Duodenal mucosa (tissue), 2 donors: ENCODE measurements at regions not wholly inside any gene's neighbourhood (a gene's known extent, or its start where the extent isn't known, plus 50 kb on each side); places are given as distances from the start of the nearest gene placed in this dataset.
A peak's percentile ranks its signal among the peaks of the same experiment; 100 is the strongest.

Experiments used
- H3K27ac ChIP-seq: one replicate; pipeline ENCODE4 v1.7.0; 2013; ENCODE audit warnings: low read depth, low read length
- H3K27me3 ChIP-seq, 2 donors: one replicate each; pipeline ENCODE4 v1.7.0; 2013; ENCODE audit warnings: low read length in 2 of 2, control low read depth in 1 of 2; ENCODE audit not compliant: insufficient read depth in 2 of 2, control insufficient read depth in 1 of 2
- H3K36me3 ChIP-seq, 2 donors: one replicate each; pipeline ENCODE4 v1.7.0; 2013; ENCODE audit warnings: low read length in 2 of 2, control low read depth in 1 of 2; ENCODE audit not compliant: insufficient read depth in 2 of 2, control insufficient read depth in 1 of 2
- H3K4me1 ChIP-seq, 2 donors: one replicate each; pipeline ENCODE4 v1.7.0; 2013; ENCODE audit warnings: low read length in 2 of 2, control low read depth in 1 of 2; ENCODE audit not compliant: insufficient read depth in 2 of 2, control insufficient read depth in 1 of 2
- H3K4me3 ChIP-seq, 2 donors: one replicate each; pipeline ENCODE4 v1.7.0; 2013; ENCODE audit warnings: low read length in 2 of 2, low read depth in 1 of 2
- H3K9ac ChIP-seq, 2 donors: one replicate each; pipeline ENCODE4 v1.7.0; 2013; ENCODE audit warnings: low read length in 2 of 2, low read depth in 1 of 2
- H3K9me3 ChIP-seq, 2 donors: one replicate each; pipeline ENCODE4 v1.7.0; 2013; ENCODE audit warnings: low read length in 2 of 2, control low read depth in 1 of 2; ENCODE audit not compliant: control insufficient read depth in 1 of 2

- no peak overlapping the region for H3K27ac ChIP-seq
- no peak overlapping the region for H3K4me3 ChIP-seq
- no peak overlapping the region for H3K9ac ChIP-seq
- H3K36me3 ChIP-seq = no peaks in the 10 kb centered on the region
- no peaks in the 10 kb centered on the region for H3K27me3 ChIP-seq
- no peaks in the 10 kb centered on the region for H3K9me3 ChIP-seq
- peaks cover 14 to 25% of the 10 kb centered on the region in 2 donors for H3K4me1 ChIP-seq
These were observed 82.4 kb upstream of the FAM9C start for GRCh38 chrX:13126775-13127174.

GRCh38 chrX:13125188-13125587, 80.8 kb upstream of the FAM9C start:
- no peaks in the 10 kb centered on the region for H3K27me3 ChIP-seq
- no peaks in the 10 kb centered on the region for H3K9me3 ChIP-seq
- H3K4me3 ChIP-seq = no peak overlapping the region
- H3K4me1 ChIP-seq = peaks cover 14 to 17% of the 10 kb centered on the region in 2 donors
- H3K36me3 ChIP-seq = no peaks in the 10 kb centered on the region
- H3K27ac ChIP-seq = no peak overlapping the region
- H3K9ac ChIP-seq = no peak overlapping the region

- Histone ChIP-seq H3K9me3 (no peaks in the 10 kb centered on the region), H3K4me1 (peaks cover 14 to 25% of the 10 kb centered on the region in 2 donors), H3K4me3 (no peak overlapping the region), H3K27me3 (no peaks in the 10 kb centered on the region), H3K36me3 (no peaks in the 10 kb centered on the region), H3K27ac (no peak overlapping the region), H3K9ac (peak overlapping the region in 1 of 2 donors; percentile 6)
These were observed 79.5 kb upstream of the FAM9C start for GRCh38 chrX:13123857-13124345.

- Histone ChIP-seq H3K9ac (peak overlapping the region in 1 of 2 donors; percentile 6), H3K27ac (no peak overlapping the region), H3K4me1 (peaks cover 14 to 25% of the 10 kb centered on the region in 2 donors)
These were observed 78.9 kb upstream of the FAM9C start for GRCh38 chrX:13123247-13123856.

GRCh38 chrX:13121020-13121555, 76.7 kb upstream of the FAM9C start:
- no peaks in the 10 kb centered on the region for H3K27me3 ChIP-seq
- no peaks in the 10 kb centered on the region for H3K9me3 ChIP-seq
- H3K36me3 ChIP-seq = no peaks in the 10 kb centered on the region
- peaks cover 11 to 20% of the 10 kb centered on the region in 2 donors for H3K4me1 ChIP-seq
- H3K27ac ChIP-seq = no peak overlapping the region
- no peak overlapping the region for H3K4me3 ChIP-seq
- H3K9ac ChIP-seq = no peak overlapping the region

More at GRCh38 chrX:13123247-13123856, 78.9 kb upstream of the FAM9C start:
- Histone ChIP-seq H3K36me3 (no peaks in the 10 kb centered on the region), H3K4me3 (no peak overlapping the region), H3K9me3 (no peaks in the 10 kb centered on the region), H3K27me3 (no peaks in the 10 kb centered on the region)

GRCh38 chrX:13120017-13120416, 75.6 kb upstream of the FAM9C start:
- Histone ChIP-seq H3K9ac (no peak overlapping the region), H3K27ac (no peak overlapping the region), H3K4me1 (peaks cover 11 to 20% of the 10 kb centered on the region in 2 donors), H3K36me3 (no peaks in the 10 kb centered on the region), H3K4me3 (no peak overlapping the region), H3K9me3 (no peaks in the 10 kb centered on the region), H3K27me3 (no peaks in the 10 kb centered on the region)

- Histone ChIP-seq H3K27ac (no peak overlapping the region), H3K9ac (no peak overlapping the region), H3K4me3 (no peak overlapping the region), H3K4me1 (peaks cover 11 to 20% of the 10 kb centered on the region in 2 donors), H3K27me3 (no peaks in the 10 kb centered on the region), H3K9me3 (no peaks in the 10 kb centered on the region), H3K36me3 (no peaks in the 10 kb centered on the region)
These were observed 75.0 kb upstream of the FAM9C start for GRCh38 chrX:13119386-13119785.

- no peaks in the 10 kb centered on the region for H3K27me3 ChIP-seq
- no peak overlapping the region for H3K27ac ChIP-seq
- H3K9ac ChIP-seq = no peak overlapping the region
- peaks cover 0 to 8% of the 10 kb centered on the region in 2 donors for H3K4me1 ChIP-seq
- H3K9me3 ChIP-seq = no peaks in the 10 kb centered on the region
- no peak overlapping the region for H3K4me3 ChIP-seq
- no peaks in the 10 kb centered on the region for H3K36me3 ChIP-seq
These were observed 70.9 kb upstream of the FAM9C start for GRCh38 chrX:13115146-13115855.

- peaks cover 4 to 5% of the 10 kb centered on the region in 2 donors for H3K4me1 ChIP-seq
- no peak overlapping the region for H3K4me3 ChIP-seq
- H3K27me3 ChIP-seq = no peaks in the 10 kb centered on the region
- no peak overlapping the region for H3K9ac ChIP-seq
- H3K9me3 ChIP-seq = no peaks in the 10 kb centered on the region
- H3K36me3 ChIP-seq = no peaks in the 10 kb centered on the region
- no peak overlapping the region for H3K27ac ChIP-seq
These were observed 68.1 kb upstream of the FAM9C start for GRCh38 chrX:13112499-13112898.
